ENCODE measurements at regions not wholly inside any gene's neighbourhood (a gene's known extent, or its start where the extent isn't known, plus 50 kb on each side); places are given as distances from the start of the nearest gene placed in this dataset.

- TF ChIP-seq NFAT5 (CRISPR knock-in tag; IDR thresholded peaks at IDR 0.05) (no peak), TRIM22 (IDR thresholded peaks at IDR 0.05) (no peak), IKZF1 (IDR thresholded peaks at IDR 0.05) (no peak), ZNF776 (CRISPR knock-in tag; IDR thresholded peaks at IDR 0.05) (no peak), ZNF841 (CRISPR knock-in tag; IDR thresholded peaks at IDR 0.05; ENCODE audit: borderline replicate concordance) (no peak), MAX (IDR thresholded peaks at IDR 0.05) (no peak)
These were observed 274.7 kb upstream of the SKOR2 start (continued) for GRCh38 chr18:47526147-47526546.

- in situ Hi-C loops (cut with HindIII; ENCODE audit: extremely low pct_ligation_motif_present, low pct_unique_long_range_greater_than_20kb) = no loop called here
These were observed 270.9 kb upstream of the SKOR2 start for GRCh38 chr18:47522359-47522758.

More at GRCh38 chr18:47522359-47522758, 270.9 kb upstream of the SKOR2 start:
- BruUV-seq (replicated peaks) = no TSS peak
- Histone ChIP-seq H3K36me3 (replicated peaks in 1 of 2; ENCODE audit: control insufficient read depth in 1 of 2, insufficient read depth in 2 of 2, low read length in 2 of 2) (no peaks in the 10 kb centered on the region), H3K9ac (ENCODE audit: insufficient read depth, low read depth, low read length) (no peak overlapping the region), H3K4me2 (ENCODE audit: low read depth, low read length) (no peak overlapping the region), H3K79me2 (ENCODE audit: insufficient read depth, low read length) (no peaks in the 10 kb centered on the region), H3K27ac (ENCODE audit: extremely low read length, insufficient read depth, low read length) (no peak overlapping the region), H3K27me3 (ENCODE audit: control insufficient read depth in 1 of 2, insufficient read depth in 2 of 2, low read length in 2 of 2) (peaks cover 2 to 5% of the 10 kb centered on the region in 2 experiments; a peak in 3 of 5 replicates), H2AFZ (ENCODE audit: low read length) (no peak overlapping the region), H3K9me3 (ENCODE audit: low read length) (no peaks in the 10 kb centered on the region), H3K4me1 (ENCODE audit: insufficient read depth, low read length) (no peaks in the 10 kb centered on the region), H3K4me3 (replicated peaks in 1 of 3; ENCODE audit: insufficient read depth in 1 of 3, low read depth in 2 of 3, low read length in 3 of 3) (no peak overlapping the region), H4K20me1 (ENCODE audit: insufficient read depth, low read length) (no peaks in the 10 kb centered on the region)
- ChIA-PET POLR2A (no interaction called here), CTCF (ENCODE audit: low intra/inter-chr PET ratio, low total read pairs) (no interaction called here)
- no peak for DNase-seq (ENCODE audit: low spot score)
- WGBS (ENCODE audit: low lambda C conversion rate) = 50% methylated on average over 2 of the region's 2 CpGs
- intact Hi-C loops (cut with micrococcal nuclease; ENCODE audit: unreplicated experiment) = no loop called here
- FAIRE-seq = no peak
- ATAC-seq = no peak
- no peak for TF ChIP-seq ZNF580 (CRISPR knock-in tag; IDR thresholded peaks at IDR 0.05; ENCODE audit: borderline replicate concordance, low read depth)
- TF ChIP-seq THAP7 (CRISPR knock-in tag; IDR thresholded peaks at IDR 0.05) = no peak
- TF ChIP-seq UBTF (CRISPR knock-in tag; IDR thresholded peaks at IDR 0.05) = no peak
- no peak for TF ChIP-seq HMGA1 (CRISPR knock-in tag; conservative IDR thresholded peaks at IDR 0.05)
